NCI-H748 (cell line): ENCODE measurements at regions not wholly inside any gene's neighbourhood (a gene's known extent, or its start where the extent isn't known, plus 50 kb on each side); places are given as distances from the start of the nearest gene placed in this dataset.

Source experiments
- DNase-seq: peaks from one replicate; lab custom pipeline; 2025; ENCODE audit not compliant: unreplicated experiment; lab: John Stamatoyannopoulos, UW

- no peak for DNase-seq
Observed at GRCh38 chr7:32273297-32273696, 203.1 kb upstream of the PDE1C start.

GRCh38 chr7:32266932-32267475, 196.8 kb upstream of the PDE1C start:
- no peak for DNase-seq

GRCh38 chr7:32264702-32265284, 194.6 kb upstream of the PDE1C start:
- DNase-seq = no peak

GRCh38 chr7:32263611-32264010, 193.4 kb upstream of the PDE1C start:
- DNase-seq = no peak

GRCh38 chr7:32262315-32262714, 192.1 kb upstream of the PDE1C start:
- no peak for DNase-seq

GRCh38 chr7:32259931-32260596, 189.9 kb upstream of the PDE1C start:
- peak; percentile 9 for DNase-seq

- no peak for DNase-seq
Observed at GRCh38 chr7:32258265-32258664, 188.1 kb upstream of the PDE1C start.

GRCh38 chr7:32257621-32258020, 187.4 kb upstream of the PDE1C start:
- DNase-seq = peak; percentile 8

- no peak for DNase-seq
Observed at GRCh38 chr7:32256811-32257210, 186.6 kb upstream of the PDE1C start.

GRCh38 chr7:32256376-32256775, 186.2 kb upstream of the PDE1C start:
- DNase-seq = no peak

GRCh38 chr7:32255036-32255435, 184.8 kb upstream of the PDE1C start:
- no peak for DNase-seq

GRCh38 chr7:32253299-32253698, 183.1 kb upstream of the PDE1C start:
- DNase-seq = no peak

GRCh38 chr7:32251659-32252058, 181.5 kb upstream of the PDE1C start:
- no peak for DNase-seq

GRCh38 chr7:32250471-32251260, 180.5 kb upstream of the PDE1C start:
- DNase-seq = no peak

GRCh38 chr7:32250003-32250402, 179.8 kb upstream of the PDE1C start:
- DNase-seq = no peak

GRCh38 chr7:32248522-32248921, 178.3 kb upstream of the PDE1C start:
- DNase-seq = no peak

GRCh38 chr7:32244806-32245345, 174.7 kb upstream of the PDE1C start:
- no peak for DNase-seq

- no peak for DNase-seq
Observed at GRCh38 chr7:32243687-32244290, 173.6 kb upstream of the PDE1C start.

GRCh38 chr7:32242436-32242835, 172.2 kb upstream of the PDE1C start:
- no peak for DNase-seq

- no peak for DNase-seq
Observed at GRCh38 chr7:32241636-32242035, 171.4 kb upstream of the PDE1C start.

- DNase-seq = no peak
Observed at GRCh38 chr7:32239764-32240163, 169.6 kb upstream of the PDE1C start.
